ENCODE measurements at regions not wholly inside any gene's neighbourhood (a gene's known extent, or its start where the extent isn't known, plus 50 kb on each side); places are given as distances from the start of the nearest gene placed in this dataset.

DNA sequence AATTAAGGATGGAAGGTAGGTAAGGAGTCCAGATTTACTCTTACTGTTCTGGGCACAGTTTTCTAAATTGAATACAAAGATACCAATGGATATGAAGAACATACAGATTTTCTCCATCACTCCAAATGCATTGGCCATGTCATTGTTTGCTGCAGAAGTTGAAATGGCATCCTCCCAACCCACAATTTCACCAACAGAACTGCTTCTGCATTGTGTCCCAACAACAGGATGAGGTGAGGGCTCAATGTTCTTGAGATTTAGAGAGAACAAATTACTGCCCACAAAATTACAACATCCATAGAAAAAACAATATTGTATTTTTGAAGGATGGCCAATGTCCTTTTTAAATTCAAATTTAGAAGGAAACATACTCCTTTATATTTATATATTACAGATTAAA, 88.9 kb downstream of the NUDT12 start:
- no peak for TF ChIP-seq CTCF (IDR thresholded peaks at IDR 0.05; ENCODE audit: low read depth, low read length)
- peak; percentile 70 to 82 for DNase-seq (ENCODE audit: low read depth in 2 of 2)
- H3K4me3 ChIP-seq (replicated peaks in 1 of 2; ENCODE audit: low read depth in 2 of 2, low read length in 2 of 2) = no peak overlapping the region

DNA sequence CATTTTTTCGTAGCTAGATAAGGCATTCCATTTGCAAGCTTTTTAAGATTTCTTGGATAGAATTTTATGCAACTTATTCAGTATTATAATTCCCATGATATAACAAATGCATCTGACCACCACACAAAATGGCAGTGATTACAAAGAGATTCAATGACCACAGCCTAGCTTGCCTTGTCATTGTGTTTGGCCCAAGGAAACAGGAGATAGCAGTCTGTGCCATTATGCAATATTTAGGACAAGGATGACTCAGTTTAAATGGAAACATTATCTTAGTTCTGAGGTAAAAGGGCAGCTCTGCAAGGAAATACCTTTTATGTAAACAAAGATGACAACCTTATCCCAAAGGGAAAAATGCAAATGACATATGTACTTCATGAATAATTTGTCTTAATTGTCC, 89.8 kb downstream of the NUDT12 start:
- no peak overlapping the region for H3K4me3 ChIP-seq (replicated peaks in 1 of 2; ENCODE audit: low read depth in 2 of 2, low read length in 2 of 2)
- TF ChIP-seq CTCF (IDR thresholded peaks at IDR 0.05; ENCODE audit: low read depth, low read length) = no peak
- DNase-seq (ENCODE audit: low read depth in 2 of 2) = peak; percentile 66 to 76

DNA sequence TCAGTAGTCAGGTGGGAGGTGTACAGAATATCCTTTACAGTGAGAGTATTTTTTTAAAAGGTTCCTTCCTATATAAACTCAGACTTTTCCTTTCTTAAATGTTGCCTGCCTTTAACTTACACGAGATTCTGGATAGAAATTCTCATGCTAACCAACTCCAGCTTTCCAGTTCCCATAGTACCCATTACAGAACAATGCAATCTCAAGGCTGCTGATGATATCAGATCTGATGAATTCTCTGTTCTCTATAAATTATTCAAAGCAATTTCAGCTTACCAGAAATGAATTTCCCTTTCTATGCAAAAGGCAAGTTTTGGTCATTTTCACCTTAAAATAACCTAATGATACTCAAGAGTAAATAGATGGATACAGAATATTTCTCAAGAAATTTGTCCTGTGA, 90.3 kb downstream of the NUDT12 start:
- no peak overlapping the region for H3K4me3 ChIP-seq (replicated peaks in 1 of 2; ENCODE audit: low read depth in 2 of 2, low read length in 2 of 2)
- peak; percentile 20 to 26 for DNase-seq (ENCODE audit: low read depth in 2 of 2)
- no peak for TF ChIP-seq CTCF (IDR thresholded peaks at IDR 0.05; ENCODE audit: low read depth, low read length)

DNA sequence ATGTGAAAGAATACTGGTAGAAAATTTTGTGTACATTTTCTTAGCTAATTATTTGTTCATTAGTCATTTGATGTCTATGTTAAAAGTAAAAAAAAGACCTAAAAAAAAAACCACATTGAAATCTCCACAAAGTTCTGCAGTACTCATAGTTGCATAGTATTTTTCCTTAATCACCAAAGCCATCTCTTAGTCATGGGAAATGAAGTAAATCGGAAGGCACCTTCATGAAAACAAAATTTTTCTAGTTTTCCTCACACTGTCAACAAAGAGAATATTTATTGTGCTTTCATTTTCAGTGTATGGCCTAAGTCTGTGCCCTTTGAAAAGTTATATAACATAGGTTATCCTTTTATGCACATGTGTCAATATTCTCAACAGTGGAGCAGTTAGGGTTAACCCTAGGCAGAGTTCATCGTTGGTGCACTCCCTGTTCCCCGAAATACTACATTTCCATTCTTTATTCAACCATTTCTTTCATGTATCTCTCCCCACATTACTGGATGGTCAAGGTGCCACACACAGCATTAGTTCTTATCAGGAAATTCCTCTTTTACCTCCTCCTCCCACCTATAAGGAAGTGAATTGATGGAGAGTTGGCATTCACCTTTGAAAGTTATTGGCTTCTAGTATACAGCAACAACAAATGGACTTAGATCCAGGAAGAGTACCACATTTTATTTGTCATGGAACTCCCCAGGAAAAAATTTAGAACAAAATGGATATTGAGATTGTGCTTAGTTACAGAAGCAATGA, 93.1 kb downstream of the NUDT12 start:
- H3K4me3 ChIP-seq (replicated peaks in 1 of 2; ENCODE audit: low read depth in 2 of 2, low read length in 2 of 2) = no peak overlapping the region
- peak; percentile 22 to 81 for DNase-seq (ENCODE audit: low read depth in 2 of 2)
- TF ChIP-seq CTCF (IDR thresholded peaks at IDR 0.05; ENCODE audit: low read depth, low read length) = no peak

GRCh38 chr5:103467831-103468230, 94.8 kb downstream of the NUDT12 start:
- no peak for TF ChIP-seq CTCF (IDR thresholded peaks at IDR 0.05; ENCODE audit: low read depth, low read length)
- H3K4me3 ChIP-seq (replicated peaks in 1 of 2; ENCODE audit: low read depth in 2 of 2, low read length in 2 of 2) = no peak overlapping the region
- no peak for DNase-seq (ENCODE audit: low read depth in 2 of 2)

- H3K4me3 ChIP-seq (replicated peaks in 1 of 2; ENCODE audit: low read depth in 2 of 2, low read length in 2 of 2) = no peak overlapping the region
- TF ChIP-seq CTCF (IDR thresholded peaks at IDR 0.05; ENCODE audit: low read depth, low read length) = no peak
- peak; percentile 80 to 86 for DNase-seq (ENCODE audit: low read depth in 2 of 2)
These were observed 96.1 kb downstream of the NUDT12 start for GRCh38 chr5:103466495-103466894.

- no peak for TF ChIP-seq CTCF (IDR thresholded peaks at IDR 0.05; ENCODE audit: low read depth, low read length)
- DNase-seq (ENCODE audit: low read depth in 2 of 2) = peak; percentile 36 to 37
- no peak overlapping the region for H3K4me3 ChIP-seq (replicated peaks in 1 of 2; ENCODE audit: low read depth in 2 of 2, low read length in 2 of 2)
These were observed 96.7 kb downstream of the NUDT12 start for GRCh38 chr5:103465891-103466290.

Measured in cardiac fibroblast (primary cell).